ENCODE measurements at regions not wholly inside any gene's neighbourhood (a gene's known extent, or its start where the extent isn't known, plus 50 kb on each side); places are given as distances from the start of the nearest gene placed in this dataset.

- Mint-ChIP-seq H3K9me3 (peaks cover 2% of the 10 kb centered on the region), H3K4me1 (peaks cover 3% of the 10 kb centered on the region), H3K36me3 (no peaks in the 10 kb centered on the region), H3K27me3 (peaks cover 5% of the 10 kb centered on the region), H3K4me3 (no peak overlapping the region), H3K27ac (no peak overlapping the region)
- no peak for ATAC-seq (ENCODE audit: low read depth)
- DNase-seq (ENCODE audit: low spot score in 2 of 2) = no peak
Observed at GRCh38 chr5:39518516-39518915, 93.7 kb upstream of the DAB2 start.

GRCh38 chr5:39517800-39518199 lies 93.0 kb upstream of the DAB2 start:
- H3K27ac Mint-ChIP-seq = no peak overlapping the region
- ATAC-seq (ENCODE audit: low read depth) = no peak
- no peak for DNase-seq (ENCODE audit: low spot score in 2 of 2)
- H3K4me3 Mint-ChIP-seq = no peak overlapping the region
- peaks cover 2% of the 10 kb centered on the region for H3K9me3 Mint-ChIP-seq
- H3K4me1 Mint-ChIP-seq = peaks cover 3% of the 10 kb centered on the region
- no peaks in the 10 kb centered on the region for H3K36me3 Mint-ChIP-seq
- H3K27me3 Mint-ChIP-seq = peaks cover 3% of the 10 kb centered on the region

- Mint-ChIP-seq H3K27ac (no peak overlapping the region), H3K36me3 (no peaks in the 10 kb centered on the region), H3K9me3 (no peaks in the 10 kb centered on the region), H3K27me3 (no peaks in the 10 kb centered on the region), H3K4me1 (no peaks in the 10 kb centered on the region), H3K4me3 (no peak overlapping the region)
- ATAC-seq (ENCODE audit: low read depth) (no peak), DNase-seq (ENCODE audit: low spot score in 2 of 2) (no peak)
Observed at GRCh38 chr5:39515881-39516280, 91.1 kb upstream of the DAB2 start.

- H3K4me1 Mint-ChIP-seq = no peaks in the 10 kb centered on the region
- H3K9me3 Mint-ChIP-seq = no peaks in the 10 kb centered on the region
- no peak for DNase-seq (ENCODE audit: low spot score in 2 of 2)
Observed at GRCh38 chr5:39513236-39513635, 88.5 kb upstream of the DAB2 start.

GRCh38 chr5:39506211-39506610 lies 81.4 kb upstream of the DAB2 start:
- ATAC-seq (ENCODE audit: low read depth) (no peak), DNase-seq (ENCODE audit: low spot score in 2 of 2) (no peak)
- Mint-ChIP-seq H3K27ac (no peak overlapping the region), H3K4me1 (peaks cover 2% of the 10 kb centered on the region), H3K4me3 (no peak overlapping the region), H3K36me3 (no peaks in the 10 kb centered on the region), H3K27me3 (peaks cover 10% of the 10 kb centered on the region), H3K9me3 (no peaks in the 10 kb centered on the region)

More at GRCh38 chr5:39513236-39513635, 88.5 kb upstream of the DAB2 start:
- no peaks in the 10 kb centered on the region for H3K36me3 Mint-ChIP-seq
- ATAC-seq (ENCODE audit: low read depth) = no peak
- H3K27me3 Mint-ChIP-seq = peaks cover 1% of the 10 kb centered on the region
- H3K27ac Mint-ChIP-seq = no peak overlapping the region
- no peak overlapping the region for H3K4me3 Mint-ChIP-seq

GRCh38 chr5:39505791-39506190 lies 81.0 kb upstream of the DAB2 start:
- no peaks in the 10 kb centered on the region for H3K9me3 Mint-ChIP-seq
- DNase-seq (ENCODE audit: low spot score in 2 of 2) = no peak
- H3K27ac Mint-ChIP-seq = no peak overlapping the region
- no peaks in the 10 kb centered on the region for H3K36me3 Mint-ChIP-seq
- peaks cover 10% of the 10 kb centered on the region for H3K27me3 Mint-ChIP-seq
- no peak overlapping the region for H3K4me3 Mint-ChIP-seq
- H3K4me1 Mint-ChIP-seq = peaks cover 2% of the 10 kb centered on the region
- ATAC-seq (ENCODE audit: low read depth) = no peak

- Mint-ChIP-seq H3K27ac (no peak overlapping the region), H3K4me3 (no peak overlapping the region), H3K4me1 (peaks cover 2% of the 10 kb centered on the region), H3K9me3 (no peaks in the 10 kb centered on the region), H3K36me3 (no peaks in the 10 kb centered on the region), H3K27me3 (peaks cover 8% of the 10 kb centered on the region)
- ATAC-seq (ENCODE audit: low read depth) (no peak), DNase-seq (ENCODE audit: low spot score in 2 of 2) (no peak)
Observed at GRCh38 chr5:39505363-39505762, 80.6 kb upstream of the DAB2 start.

- no peak for DNase-seq (ENCODE audit: low spot score in 2 of 2)
- Mint-ChIP-seq H3K4me1 (peaks cover 2% of the 10 kb centered on the region), H3K27ac (no peak overlapping the region), H3K36me3 (no peaks in the 10 kb centered on the region), H3K9me3 (no peaks in the 10 kb centered on the region), H3K27me3 (peaks cover 10% of the 10 kb centered on the region), H3K4me3 (no peak overlapping the region)
- no peak for ATAC-seq (ENCODE audit: low read depth)
Observed at GRCh38 chr5:39503155-39503554, 78.4 kb upstream of the DAB2 start.

GRCh38 chr5:39502704-39503103 lies 77.9 kb upstream of the DAB2 start:
- no peak for DNase-seq (ENCODE audit: low spot score in 2 of 2)
- no peak for ATAC-seq (ENCODE audit: low read depth)
- no peaks in the 10 kb centered on the region for H3K36me3 Mint-ChIP-seq
- H3K9me3 Mint-ChIP-seq = no peaks in the 10 kb centered on the region
- no peak overlapping the region for H3K4me3 Mint-ChIP-seq
- no peak overlapping the region for H3K27ac Mint-ChIP-seq
- peaks cover 2% of the 10 kb centered on the region for H3K4me1 Mint-ChIP-seq
- peaks cover 10% of the 10 kb centered on the region for H3K27me3 Mint-ChIP-seq

- no peak for DNase-seq (ENCODE audit: low spot score in 2 of 2)
- Mint-ChIP-seq H3K27ac (no peak overlapping the region), H3K4me1 (peaks cover 2% of the 10 kb centered on the region), H3K9me3 (no peaks in the 10 kb centered on the region), H3K36me3 (no peaks in the 10 kb centered on the region), H3K27me3 (peaks cover 8% of the 10 kb centered on the region), H3K4me3 (no peak overlapping the region)
- ATAC-seq (ENCODE audit: low read depth) = no peak
Observed at GRCh38 chr5:39501397-39501796, 76.6 kb upstream of the DAB2 start.

GRCh38 chr5:39500551-39501175 lies 75.9 kb upstream of the DAB2 start:
- H3K27ac Mint-ChIP-seq = no peak overlapping the region
- H3K36me3 Mint-ChIP-seq = no peaks in the 10 kb centered on the region
- DNase-seq (ENCODE audit: low spot score in 2 of 2) = no peak
- H3K4me3 Mint-ChIP-seq = no peak overlapping the region
- H3K27me3 Mint-ChIP-seq = peaks cover 8% of the 10 kb centered on the region
- no peak for ATAC-seq (ENCODE audit: low read depth)
- no peaks in the 10 kb centered on the region for H3K9me3 Mint-ChIP-seq
- peaks cover 2% of the 10 kb centered on the region for H3K4me1 Mint-ChIP-seq

- no peaks in the 10 kb centered on the region for H3K36me3 Mint-ChIP-seq
- no peak for DNase-seq (ENCODE audit: low spot score in 2 of 2)
- H3K4me1 Mint-ChIP-seq = peaks cover 2% of the 10 kb centered on the region
- no peak overlapping the region for H3K4me3 Mint-ChIP-seq
- H3K27ac Mint-ChIP-seq = no peak overlapping the region
- no peak for ATAC-seq (ENCODE audit: low read depth)
- no peaks in the 10 kb centered on the region for H3K9me3 Mint-ChIP-seq
- peaks cover 3% of the 10 kb centered on the region for H3K27me3 Mint-ChIP-seq
Observed at GRCh38 chr5:39498278-39498952, 73.6 kb upstream of the DAB2 start.

GRCh38 chr5:39497322-39497721 lies 72.5 kb upstream of the DAB2 start:
- no peaks in the 10 kb centered on the region for H3K36me3 Mint-ChIP-seq
- no peak overlapping the region for H3K27ac Mint-ChIP-seq
- peaks cover 2% of the 10 kb centered on the region for H3K27me3 Mint-ChIP-seq
- no peak overlapping the region for H3K4me3 Mint-ChIP-seq
- H3K4me1 Mint-ChIP-seq = peaks cover 2% of the 10 kb centered on the region
- ATAC-seq (ENCODE audit: low read depth) (no peak), DNase-seq (ENCODE audit: low spot score in 2 of 2) (no peak)
- H3K9me3 Mint-ChIP-seq = no peaks in the 10 kb centered on the region

GRCh38 chr5:39495227-39495626 lies 70.4 kb upstream of the DAB2 start:
- H3K4me1 Mint-ChIP-seq = no peaks in the 10 kb centered on the region
- peaks cover 2% of the 10 kb centered on the region for H3K27me3 Mint-ChIP-seq
- peaks cover 3% of the 10 kb centered on the region for H3K9me3 Mint-ChIP-seq
- DNase-seq (ENCODE audit: low spot score in 2 of 2) (no peak), ATAC-seq (ENCODE audit: low read depth) (no peak)
- no peaks in the 10 kb centered on the region for H3K36me3 Mint-ChIP-seq
- H3K27ac Mint-ChIP-seq = no peak overlapping the region
- no peak overlapping the region for H3K4me3 Mint-ChIP-seq

- Mint-ChIP-seq H3K4me1 (no peaks in the 10 kb centered on the region), H3K4me3 (no peak overlapping the region), H3K36me3 (peaks cover 3% of the 10 kb centered on the region), H3K9me3 (peaks cover 7% of the 10 kb centered on the region), H3K27me3 (peaks cover under 1% of the 10 kb centered on the region), H3K27ac (no peak overlapping the region)
- DNase-seq (ENCODE audit: low spot score in 2 of 2) = no peak
- no peak for ATAC-seq (ENCODE audit: low read depth)
Observed at GRCh38 chr5:39494534-39494933, 69.8 kb upstream of the DAB2 start.

Data from memory B cell (primary cell).